ENCODE measurements at regions not wholly inside any gene's neighbourhood (a gene's known extent, or its start where the extent isn't known, plus 50 kb on each side); places are given as distances from the start of the nearest gene placed in this dataset.

GRCh38 chr3:181941250-181941649 lies 229.5 kb downstream of the SOX2 start:
- H3K36me3 Mint-ChIP-seq (ENCODE audit: insufficient read depth): no peaks in the 10 kb centered on the region
- no peak for DNase-seq (ENCODE audit: low spot score, unreplicated experiment)
- H3K27me3 Mint-ChIP-seq: peaks cover 15% of the 10 kb centered on the region
- H3K27ac Mint-ChIP-seq: no peak overlapping the region
- H3K4me1 Mint-ChIP-seq (ENCODE audit: low read depth): peaks cover 34% of the 10 kb centered on the region
- no peak for TF ChIP-seq CTCF (IDR thresholded peaks at IDR 0.05; ENCODE audit: unreplicated experiment)
- no peaks in the 10 kb centered on the region for H3K9me3 Mint-ChIP-seq (ENCODE audit: low read depth)
- no peak overlapping the region for H3K4me3 Mint-ChIP-seq (ENCODE audit: low read depth)

- Mint-ChIP-seq H3K9me3 (ENCODE audit: low read depth) (no peaks in the 10 kb centered on the region), H3K27me3 (peaks cover 16% of the 10 kb centered on the region), H3K4me3 (ENCODE audit: low read depth) (peak overlapping the region; percentile 17), H3K4me1 (ENCODE audit: low read depth) (peaks cover 34% of the 10 kb centered on the region), H3K36me3 (ENCODE audit: insufficient read depth) (no peaks in the 10 kb centered on the region), H3K27ac (peak overlapping the region; percentile 83)
- TF ChIP-seq CTCF (IDR thresholded peaks at IDR 0.05; ENCODE audit: unreplicated experiment): no peak
- DNase-seq (ENCODE audit: low spot score, unreplicated experiment): no peak
Observed at GRCh38 chr3:181943285-181943684, 231.6 kb downstream of the SOX2 start.

- Mint-ChIP-seq H3K4me1 (ENCODE audit: low read depth) (peaks cover 15% of the 10 kb centered on the region), H3K36me3 (ENCODE audit: insufficient read depth) (no peaks in the 10 kb centered on the region), H3K27me3 (peaks cover 14% of the 10 kb centered on the region), H3K9me3 (ENCODE audit: low read depth) (no peaks in the 10 kb centered on the region), H3K27ac (no peak overlapping the region), H3K4me3 (ENCODE audit: low read depth) (no peak overlapping the region)
- TF ChIP-seq CTCF (IDR thresholded peaks at IDR 0.05; ENCODE audit: unreplicated experiment): no peak
- no peak for DNase-seq (ENCODE audit: low spot score, unreplicated experiment)
Observed at GRCh38 chr3:181947606-181948005, 235.9 kb downstream of the SOX2 start.

GRCh38 chr3:181948286-181948685 lies 236.6 kb downstream of the SOX2 start:
- Mint-ChIP-seq H3K4me3 (ENCODE audit: low read depth) (no peak overlapping the region), H3K9me3 (ENCODE audit: low read depth) (no peaks in the 10 kb centered on the region), H3K4me1 (ENCODE audit: low read depth) (peaks cover 8% of the 10 kb centered on the region), H3K27ac (no peak overlapping the region), H3K36me3 (ENCODE audit: insufficient read depth) (no peaks in the 10 kb centered on the region), H3K27me3 (peaks cover 18% of the 10 kb centered on the region)
- DNase-seq (ENCODE audit: low spot score, unreplicated experiment): no peak
- TF ChIP-seq CTCF (IDR thresholded peaks at IDR 0.05; ENCODE audit: unreplicated experiment): peak; percentile 24

GRCh38 chr3:181952221-181952620 lies 240.5 kb downstream of the SOX2 start:
- H3K36me3 Mint-ChIP-seq (ENCODE audit: insufficient read depth): no peaks in the 10 kb centered on the region
- H3K4me1 Mint-ChIP-seq (ENCODE audit: low read depth): peaks cover 5% of the 10 kb centered on the region
- no peaks in the 10 kb centered on the region for H3K9me3 Mint-ChIP-seq (ENCODE audit: low read depth)
- H3K27ac Mint-ChIP-seq: no peak overlapping the region
- peaks cover 32% of the 10 kb centered on the region for H3K27me3 Mint-ChIP-seq
- H3K4me3 Mint-ChIP-seq (ENCODE audit: low read depth): no peak overlapping the region
- TF ChIP-seq CTCF (IDR thresholded peaks at IDR 0.05; ENCODE audit: unreplicated experiment): no peak
- no peak for DNase-seq (ENCODE audit: low spot score, unreplicated experiment)

Data from progenitor cell of endocrine pancreas (in vitro differentiated cells).